T-cell (primary cell): ENCODE measurements at regions not wholly inside any gene's neighbourhood (a gene's known extent, or its start where the extent isn't known, plus 50 kb on each side); places are given as distances from the start of the nearest gene placed in this dataset.

Experiments used
- ATAC-seq, 4 experiments: fragments of 200-7000 bp in 3 of 4; fragments of 150-1000 bp in 1 of 4; cut with Tn5 transposase; replicated peaks in 1 of 4; 1 replicate in 3 of 4; 2 replicates in 1 of 4; pipeline ENCODE4 v1.10.0; 2021; ENCODE audit warnings: moderate library complexity in 3 of 4, mild to moderate bottlenecking in 2 of 4, moderate number of reproducible peaks in 1 of 4
- CTCF ChIA-PET, 2 donors: fragments of 300-600 bp; sonication (Branson Sonifier 250); formaldehyde crosslinking; loops; one replicate each; lab custom pipeline; 2022; ENCODE audit warnings: antibody characterized with exemption in 2 of 2; lab: Charles Lee
- POLR2A ChIA-PET, 2 donors: fragments of 300-600 bp; sonication (Branson Sonifier 250); formaldehyde crosslinking; loops; one replicate each; lab custom pipeline; 2022; ENCODE audit warnings: antibody characterized with exemption in 2 of 2; lab: Charles Lee
- DNase-seq, 35 experiments: peaks; one replicate each; pipeline versions ENCODE4 v3.0.0 to v3.0.0-alpha.2; 2013 to 2023
- H3K27ac ChIP-seq: one replicate; pipeline ENCODE4 v1.5.1; 2013; ENCODE audit warnings: low read length
- H3K27me3 ChIP-seq, 2 experiments: replicated peaks in 1 of 2; 1 replicate in 1 of 2; 2 replicates in 1 of 2; pipeline versions ENCODE4 v1.6.1 to v1.7.0; 2013; ENCODE audit warnings: low read length in 1 of 2, mixed read lengths in 1 of 2; ENCODE audit not compliant: control insufficient read depth in 2 of 2, insufficient read depth in 2 of 2; ENCODE audit errors: extremely low read depth in 1 of 2
- H3K36me3 ChIP-seq, 2 donors: 1 replicate in 1 of 2; 2 replicates in 1 of 2; pipeline versions ENCODE4 v1.6.1 to v1.7.0; 2013; ENCODE audit warnings: low read length in 1 of 2; ENCODE audit not compliant: control insufficient read depth in 2 of 2, insufficient read depth in 1 of 2; ENCODE audit errors: extremely low read depth in 1 of 2
- H3K4me1 ChIP-seq, 2 experiments: 1 replicate in 1 of 2; 2 replicates in 1 of 2; pipeline versions ENCODE4 v1.6.1 to v1.7.0; 2013; ENCODE audit warnings: low read length in 2 of 2, mixed read lengths in 1 of 2; ENCODE audit not compliant: insufficient read depth in 2 of 2, control insufficient read depth in 1 of 2; ENCODE audit errors: extremely low read depth in 1 of 2
- H3K4me3 ChIP-seq, 2 donors: 1 replicate in 1 of 2; 2 replicates in 1 of 2; pipeline versions ENCODE4 v1.5.1 to v1.7.0; 2013; ENCODE audit warnings: mild to moderate bottlenecking in 2 of 2, low read length in 1 of 2, moderate library complexity in 1 of 2; ENCODE audit not compliant: control insufficient read depth in 1 of 2; ENCODE audit errors: extremely low read depth in 1 of 2
- H3K9me3 ChIP-seq: 2 replicates; pipeline ENCODE4 v1.7.0; 2013
- H3K27ac Mint-ChIP-seq, 2 donors: one replicate each; pipeline ENCODE4 v1.8.0; 2020 to 2021; ENCODE audit warnings: mild to moderate bottlenecking in 2 of 2, mixed read lengths in 2 of 2
- H3K27me3 Mint-ChIP-seq, 2 donors: one replicate each; pipeline ENCODE4 v1.8.0; 2021 to 2022; ENCODE audit warnings: mixed read lengths in 2 of 2
- H3K36me3 Mint-ChIP-seq: one replicate; pipeline ENCODE4 v1.8.0; 2021; ENCODE audit warnings: mixed read lengths
- H3K4me1 Mint-ChIP-seq, 3 donors: one replicate each; pipeline ENCODE4 v1.8.0; 2020 to 2022; ENCODE audit warnings: mixed read lengths in 3 of 3, mild to moderate bottlenecking in 1 of 3
- H3K4me3 Mint-ChIP-seq, 3 donors: one replicate each; pipeline ENCODE4 v1.8.0; 2020 to 2022; ENCODE audit warnings: mild to moderate bottlenecking in 3 of 3, mixed read lengths in 3 of 3, moderate library complexity in 3 of 3
- H3K9me3 Mint-ChIP-seq, 3 donors: one replicate each; pipeline ENCODE4 v1.8.0; 2020 to 2022; ENCODE audit warnings: mixed read lengths in 3 of 3
- WGBS: methylation state at CpG from one replicate; pipeline ENCODE4 v1.1.5; 2013; ENCODE audit warnings: missing lambda C conversion rate; ENCODE audit not compliant: insufficient coverage; 5-methylcytosine and 5-hydroxymethylcytosine counted together

DNA sequence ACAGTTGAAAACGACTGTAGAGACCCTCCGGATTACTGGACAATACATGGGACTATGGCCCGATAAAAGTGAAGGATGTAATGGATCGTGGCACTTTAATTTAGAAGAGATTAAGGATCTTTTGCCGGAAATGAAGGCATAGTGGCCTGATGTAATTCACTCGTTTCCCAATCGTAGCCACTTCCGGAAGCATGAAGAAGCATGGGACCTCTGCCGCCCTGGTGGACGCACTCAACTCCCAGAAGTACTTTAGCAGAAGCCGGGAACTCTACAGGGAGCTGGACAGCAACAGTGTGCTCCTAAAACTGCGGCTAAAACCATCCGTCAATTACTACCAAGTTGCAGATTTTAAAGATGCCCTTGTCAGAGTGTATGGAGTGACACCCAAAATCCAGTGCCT, 59.6 kb upstream of the NUPR2 start:
- no peaks in the 10 kb centered on the region for H3K36me3 ChIP-seq
- Mint-ChIP-seq H3K27me3 (peaks cover 14 to 25% of the 10 kb centered on the region in 2 donors), H3K27ac (no peak overlapping the region), H3K9me3 (peaks cover 0 to 5% (median 0%) of the 10 kb centered on the region in 3 donors), H3K36me3 (no peaks in the 10 kb centered on the region), H3K4me1 (peaks cover 0 to 2% (median 0%) of the 10 kb centered on the region in 3 donors), H3K4me3 (no peak overlapping the region)
- WGBS = 46% methylated on average over 13 of the region's 13 CpGs
- CTCF ChIA-PET = interaction anchor here in 1 of 2 donors (0.6 kb wide), 1 partner anchor 327 kb away, joined by 8 read pairs; no protein-coding TSS in a partner anchor
- ATAC-seq (no peak), DNase-seq (no peak)
- H3K27me3 ChIP-seq = peaks cover 0 to 17% of the 10 kb centered on the region in 2 experiments
- no peak overlapping the region for H3K27ac ChIP-seq
- POLR2A ChIA-PET = no interaction called here
- no peaks in the 10 kb centered on the region for H3K9me3 ChIP-seq
- no peak overlapping the region for H3K4me3 ChIP-seq
- no peaks in the 10 kb centered on the region for H3K4me1 ChIP-seq

DNA sequence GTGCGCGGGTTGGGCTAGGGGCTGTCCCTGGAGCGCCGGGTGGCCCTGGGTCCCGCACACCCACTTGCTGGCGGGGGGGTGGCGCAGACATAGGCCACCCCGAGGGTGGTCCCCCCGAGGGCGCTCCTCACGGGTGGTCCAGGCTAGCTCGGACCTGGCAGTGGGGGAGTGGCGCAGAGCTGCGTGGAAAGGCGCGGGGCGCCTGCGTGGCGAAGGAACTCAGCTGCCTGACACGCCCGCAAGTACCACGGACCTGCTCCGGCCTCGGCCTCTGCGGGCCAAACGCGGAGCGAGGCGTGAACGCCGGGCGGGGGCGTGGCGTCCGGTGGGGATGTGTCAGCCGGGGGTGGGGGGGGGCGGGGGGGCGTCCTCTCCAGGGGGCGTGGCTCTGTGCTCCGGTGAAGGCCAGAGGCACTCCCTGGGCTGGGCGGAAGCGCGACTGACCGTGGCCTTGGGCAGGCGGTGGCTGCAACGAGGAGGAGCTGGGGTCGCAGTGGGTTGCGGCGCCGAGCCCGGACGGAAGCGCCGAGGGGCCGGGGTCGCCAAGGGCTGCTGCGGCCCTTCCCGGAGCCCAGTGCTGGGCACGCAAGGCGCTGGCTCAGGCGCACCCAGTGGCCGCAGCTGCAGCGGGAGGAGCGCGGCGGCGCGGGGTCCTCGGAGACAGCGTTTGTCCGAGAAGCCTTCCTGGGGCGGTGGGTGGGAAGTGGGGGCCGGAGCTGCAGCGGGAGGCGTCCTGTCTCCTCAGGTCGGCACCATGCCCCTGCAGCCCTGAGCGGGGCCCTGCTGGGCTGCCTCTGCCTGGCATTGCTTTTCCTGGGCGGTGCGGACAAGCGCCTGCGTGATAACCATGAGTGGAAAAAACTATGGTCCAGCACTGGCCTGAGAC, 58.9 kb upstream of the NUPR2 start:
- no peaks in the 10 kb centered on the region for H3K36me3 Mint-ChIP-seq
- no peak overlapping the region for H3K4me3 ChIP-seq
- H3K36me3 ChIP-seq = no peaks in the 10 kb centered on the region
- no peak overlapping the region for H3K4me3 Mint-ChIP-seq
- no peak for DNase-seq
- no peak for ATAC-seq
- no peaks in the 10 kb centered on the region for H3K4me1 ChIP-seq
- H3K27me3 ChIP-seq = peaks cover 0 to 17% of the 10 kb centered on the region in 2 experiments
- H3K27me3 Mint-ChIP-seq = peaks cover 14 to 25% of the 10 kb centered on the region in 2 donors
- no peaks in the 10 kb centered on the region for H3K9me3 ChIP-seq
- H3K27ac Mint-ChIP-seq = no peak overlapping the region
- ChIA-PET CTCF (no interaction called here), POLR2A (no interaction called here)
- peaks cover 0 to 5% (median 0%) of the 10 kb centered on the region in 3 donors for H3K9me3 Mint-ChIP-seq
- H3K27ac ChIP-seq = no peak overlapping the region
- peaks cover 0 to 2% (median 0%) of the 10 kb centered on the region in 3 donors for H3K4me1 Mint-ChIP-seq
- WGBS = 26% methylated on average over 61 of the region's 81 CpGs

DNA sequence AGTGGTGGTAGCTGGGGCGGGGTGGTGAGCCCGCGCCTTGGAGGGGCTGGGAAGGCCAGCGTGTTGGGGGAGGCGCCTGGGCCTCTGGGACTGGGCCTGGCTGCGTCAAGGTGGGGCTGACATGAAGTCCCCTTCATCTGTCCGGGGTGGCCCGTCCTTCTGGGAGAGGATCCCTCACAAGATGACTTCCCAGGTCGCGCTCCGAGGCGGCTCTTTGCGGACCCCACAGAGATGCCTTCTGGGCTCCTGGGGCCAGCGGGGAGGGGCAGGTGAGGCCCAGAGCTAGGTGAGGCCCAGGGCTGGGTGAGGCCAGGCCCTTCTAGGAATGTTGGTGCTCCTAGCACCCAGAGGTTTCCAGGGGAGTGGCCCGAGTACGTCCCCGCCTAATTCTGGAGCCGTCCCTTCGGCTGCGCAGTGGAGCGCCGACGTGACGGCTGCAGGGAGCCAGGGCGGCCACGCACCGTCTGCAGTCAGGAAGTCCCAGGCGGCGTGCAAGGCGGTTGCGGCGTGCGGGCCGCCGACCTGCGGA, 58.2 kb upstream of the NUPR2 start:
- Mint-ChIP-seq H3K4me3 (no peak overlapping the region), H3K9me3 (peaks cover 0 to 3% (median 0%) of the 10 kb centered on the region in 3 donors), H3K27me3 (peaks cover 14 to 25% of the 10 kb centered on the region in 2 donors), H3K27ac (no peak overlapping the region), H3K4me1 (peaks cover 0 to 2% (median 0%) of the 10 kb centered on the region in 3 donors), H3K36me3 (no peaks in the 10 kb centered on the region)
- POLR2A ChIA-PET = no interaction called here
- Histone ChIP-seq H3K27ac (no peak overlapping the region), H3K4me3 (no peak overlapping the region), H3K9me3 (no peaks in the 10 kb centered on the region), H3K36me3 (no peaks in the 10 kb centered on the region), H3K4me1 (no peaks in the 10 kb centered on the region), H3K27me3 (peaks cover 0 to 17% of the 10 kb centered on the region in 2 experiments)
- 59% methylated on average over 35 of the region's 36 CpGs for WGBS
- no peak for ATAC-seq
- CTCF ChIA-PET = no interaction called here
- no peak for DNase-seq
